SK-N-MC (cell line): ENCODE measurements at regions not wholly inside any gene's neighbourhood (a gene's known extent, or its start where the extent isn't known, plus 50 kb on each side); places are given as distances from the start of the nearest gene placed in this dataset.

Source experiments
- EZH2 ChIP-seq: fragments of 200-600 bp; sonication (generic); IDR thresholded peaks from one replicate; pipeline ENCODE4 v1.6.1; 2017; ENCODE audit warnings: antibody characterized with exemption
- FOXP2 ChIP-seq: optimal IDR thresholded peaks from 2 replicates; pipeline ENCODE3; 2011; ENCODE audit warnings: mild to moderate bottlenecking, moderate library complexity; ENCODE audit not compliant: insufficient read depth; ENCODE audit errors: extremely low read length, control extremely low read depth
- POLR2AphosphoS5 ChIP-seq: IDR thresholded peaks from 2 replicates; pipeline ENCODE4 v1.6.1; 2012; ENCODE audit warnings: mild to moderate bottlenecking, low read depth, low read length, borderline replicate concordance

- TF ChIP-seq POLR2AphosphoS5 (no peak), FOXP2 (no peak), EZH2 (no peak)
Observed at GRCh38 chr10:10817609-10818008, 200.1 kb upstream of the CELF2 start.
